Right forelimb (tissue), 1 donor: ENCODE measurements at regions not wholly inside any gene's neighbourhood (a gene's known extent, or its start where the extent isn't known, plus 50 kb on each side); places are given as distances from the start of the nearest gene placed in this dataset.
"Not testable (repeated sequence)": the region's sequence is repeated elsewhere in the genome, so short reads cannot be mapped to it uniquely, and the experiment has no call there.

Experiments used
- DNase-seq: peaks from one replicate; pipeline ENCODE4 v3.0.0-alpha.2; 2018

GRCh38 chr1:229862017-229862774 lies 204.8 kb upstream of the GALNT2 start:
- no peak for DNase-seq

- DNase-seq: no peak
These were observed 203.1 kb upstream of the GALNT2 start for GRCh38 chr1:229863651-229864545.

DNA sequence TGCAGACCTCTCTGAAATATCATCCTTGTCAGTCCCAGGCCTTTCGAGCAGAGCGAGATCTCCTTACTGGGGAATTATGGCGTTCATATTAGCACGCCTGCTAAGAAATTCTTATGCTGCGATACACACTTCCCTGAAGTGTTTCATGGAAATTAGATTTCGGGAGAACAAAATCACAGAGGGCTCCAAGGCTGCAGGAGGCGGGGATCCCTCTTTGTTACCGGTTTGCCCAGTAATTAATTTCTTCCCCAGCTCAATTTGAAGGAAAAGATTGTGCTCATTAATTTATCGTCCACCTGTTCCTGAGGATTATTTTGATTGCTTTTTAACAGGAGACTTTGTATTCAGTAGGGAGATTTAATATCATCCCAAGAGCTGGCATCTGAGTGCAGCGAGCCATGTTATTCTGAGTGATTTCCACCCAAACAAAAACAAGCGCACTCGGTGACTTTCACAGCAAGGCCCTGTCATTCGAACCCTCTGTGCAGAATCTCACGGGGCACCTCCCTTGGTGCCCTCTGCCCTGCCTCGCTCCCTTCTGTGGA lies 202.3 kb upstream of the GALNT2 start:
- DNase-seq: no peak

GRCh38 chr1:229865321-229865720 lies 201.7 kb upstream of the GALNT2 start:
- not testable (repeated sequence) for DNase-seq

GRCh38 chr1:229867726-229868125 lies 199.3 kb upstream of the GALNT2 start:
- DNase-seq: no peak

DNA sequence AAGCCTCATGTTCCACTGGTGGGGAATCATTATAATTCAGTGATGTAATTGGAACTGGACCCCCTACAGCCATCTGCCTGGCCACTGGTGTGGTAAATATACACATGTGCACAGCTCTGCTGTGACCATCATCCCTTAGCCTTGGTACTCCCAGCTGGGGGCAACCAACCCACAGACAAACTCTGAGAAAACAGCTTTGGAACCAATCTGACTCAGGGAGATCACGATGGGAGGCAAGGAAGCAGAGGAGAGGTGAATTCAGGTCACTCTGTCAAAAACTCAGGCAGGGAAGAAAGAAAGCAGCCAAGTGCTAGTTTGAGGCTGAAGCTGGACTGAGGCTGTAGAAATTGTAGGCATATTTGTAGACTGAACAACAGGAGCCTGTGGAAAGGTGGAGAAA lies 197.8 kb upstream of the GALNT2 start:
- DNase-seq: no peak

DNA sequence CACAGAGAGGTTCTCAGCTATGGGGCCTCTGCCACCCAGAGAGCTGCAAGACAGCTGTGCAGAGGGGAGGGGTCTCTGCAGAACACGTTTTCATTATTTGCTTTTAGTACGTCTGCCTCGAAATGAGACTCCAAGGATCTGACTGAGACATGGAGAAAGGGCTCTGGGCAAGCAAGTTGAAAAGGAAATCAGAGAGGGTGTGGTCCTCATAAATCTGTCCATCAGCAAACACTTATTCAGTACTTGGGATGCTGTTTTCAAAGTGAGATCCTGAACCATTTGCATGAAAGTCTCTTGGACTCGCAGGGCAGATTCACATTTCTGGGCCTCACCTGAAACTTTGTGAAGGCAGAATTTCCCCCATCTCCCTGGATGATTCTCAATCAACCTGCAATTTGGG lies 197.4 kb upstream of the GALNT2 start:
- no peak for DNase-seq

DNA sequence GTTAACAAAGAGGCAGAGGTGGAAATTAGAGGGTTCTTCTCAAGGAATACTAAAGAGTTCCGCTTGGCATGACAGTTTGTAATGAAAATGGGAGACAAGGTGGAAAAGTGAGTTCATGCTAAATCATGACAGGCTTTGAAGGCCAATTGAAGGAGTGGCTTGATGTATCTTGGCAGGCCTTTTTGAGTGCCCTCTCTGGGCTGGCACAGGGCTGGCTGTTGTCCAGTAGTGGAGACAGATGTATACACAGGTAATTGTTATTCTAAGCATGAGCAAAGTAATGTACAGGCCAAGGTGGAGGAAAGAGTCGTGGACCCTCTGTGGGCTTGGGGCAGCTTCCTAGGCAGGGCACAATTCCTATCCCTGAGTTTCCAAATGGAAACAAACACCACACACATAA lies 196.7 kb upstream of the GALNT2 start:
- no peak for DNase-seq

DNA sequence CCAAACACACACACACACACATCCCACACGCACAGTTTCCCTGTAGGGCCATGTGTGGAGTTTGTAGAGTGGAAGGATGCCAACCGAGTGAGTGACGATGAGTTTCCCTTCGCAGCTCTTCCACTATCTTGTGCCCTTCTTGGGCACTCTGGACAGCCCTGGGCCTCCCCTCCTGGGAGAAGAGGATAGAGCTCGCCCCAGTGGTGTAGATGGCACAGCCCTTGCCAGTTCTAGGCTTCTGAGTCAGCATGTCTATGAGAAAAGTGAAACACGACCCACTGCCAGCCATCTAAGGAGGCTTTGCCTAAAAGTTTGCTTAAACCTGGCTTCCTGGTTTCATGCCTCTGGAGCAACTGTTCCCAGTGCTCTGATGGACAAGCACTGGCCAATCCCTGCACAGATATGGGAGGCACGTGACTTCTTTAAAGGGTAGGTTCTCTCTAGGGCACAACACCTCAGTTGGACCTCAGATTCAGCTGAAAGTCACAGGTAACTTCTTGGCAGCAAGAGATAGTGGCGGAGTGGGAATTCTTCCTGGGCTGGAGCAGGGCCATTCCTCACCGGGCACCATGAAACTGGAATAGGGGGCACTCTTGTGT lies 195.9 kb upstream of the GALNT2 start:
- DNase-seq: no peak

- no peak for DNase-seq
These were observed 192.9 kb upstream of the GALNT2 start for GRCh38 chr1:229874136-229874535.

DNA sequence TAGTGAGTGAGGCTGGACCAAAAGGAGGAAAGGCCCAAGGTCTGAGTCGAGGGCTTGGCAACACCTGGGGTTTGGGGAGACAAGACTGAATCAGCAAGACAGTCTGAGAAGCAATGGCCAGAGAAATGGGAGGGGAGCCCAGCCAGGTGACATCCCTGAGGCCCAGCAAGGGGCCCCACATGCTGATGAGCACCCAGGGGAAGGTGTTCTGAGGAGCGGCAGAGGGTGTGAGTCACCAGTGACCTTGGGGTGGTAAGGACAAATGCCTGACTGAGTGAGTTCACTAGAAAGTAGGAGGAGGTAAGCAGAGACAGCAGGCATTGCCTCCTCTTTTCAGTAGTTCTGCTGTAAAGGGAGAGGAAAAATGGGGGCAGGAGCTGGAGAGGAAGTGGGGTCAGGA lies 192.4 kb upstream of the GALNT2 start:
- DNase-seq: no peak

GRCh38 chr1:229875086-229875485 lies 192.0 kb upstream of the GALNT2 start:
- no peak for DNase-seq

- DNase-seq: no peak
These were observed 187.3 kb upstream of the GALNT2 start for GRCh38 chr1:229879746-229880145.

DNA sequence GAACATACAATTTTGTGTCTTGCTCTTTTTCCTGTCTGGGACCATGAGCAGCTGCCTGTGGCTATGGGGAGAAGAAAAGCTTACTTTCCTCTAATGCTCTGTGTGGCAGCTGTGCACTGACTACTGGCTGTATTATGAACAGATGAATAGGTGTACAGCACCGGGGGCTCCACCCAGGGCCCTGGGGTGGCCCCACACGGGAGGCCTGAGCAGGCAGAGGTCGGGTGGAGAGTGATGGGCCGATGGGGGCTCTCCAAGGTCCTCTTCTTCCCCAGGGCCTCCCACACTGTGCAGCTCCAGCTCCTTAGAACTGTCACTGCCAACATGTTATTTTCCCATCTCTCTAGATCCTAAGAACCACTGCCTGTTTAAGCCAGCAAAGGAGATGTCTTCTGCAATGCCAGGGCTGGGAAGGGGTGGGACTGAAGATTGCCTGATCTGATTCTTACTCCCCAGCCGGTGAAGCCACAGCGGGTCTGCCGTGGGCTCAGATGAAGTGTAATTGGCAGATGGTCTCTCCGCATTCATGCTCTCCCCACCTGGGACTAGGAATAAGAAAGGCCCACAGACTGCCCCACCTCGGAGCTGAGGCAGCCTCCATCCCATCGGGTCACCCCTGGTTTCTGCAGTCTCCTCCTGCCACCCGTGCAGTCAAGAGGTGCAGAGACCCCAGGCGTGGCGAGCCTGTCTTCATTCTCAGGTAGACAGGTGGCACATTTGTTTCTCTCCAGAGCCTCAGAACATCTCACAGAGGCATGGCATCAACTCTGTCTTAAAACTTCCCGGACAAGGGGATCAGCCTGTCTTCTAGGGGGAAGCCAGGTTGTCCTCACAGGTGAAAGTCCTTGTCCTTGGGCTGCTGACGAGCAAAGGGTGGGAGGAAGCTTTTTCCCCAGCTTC lies 186.5 kb upstream of the GALNT2 start:
- DNase-seq: no peak

DNA sequence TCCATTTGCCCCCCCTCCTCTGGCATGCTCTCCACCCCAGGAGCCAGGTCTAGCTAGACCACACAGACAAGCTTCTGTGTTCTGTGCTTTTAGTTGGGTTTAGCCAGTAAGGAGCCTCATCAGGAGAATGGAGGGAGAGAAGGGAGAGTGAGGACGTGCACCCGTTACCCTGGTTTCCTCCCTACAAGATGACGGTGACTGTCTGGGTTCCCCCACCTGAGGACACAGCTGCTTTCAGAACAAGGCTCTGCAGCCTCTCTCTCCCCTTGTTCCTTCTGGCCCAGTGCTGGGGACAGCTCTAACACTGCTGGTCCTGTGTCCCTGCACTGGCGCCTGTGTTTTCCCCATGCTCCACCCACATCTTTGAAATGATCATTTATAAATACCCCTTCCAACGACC lies 184.4 kb upstream of the GALNT2 start:
- no peak for DNase-seq

- no peak for DNase-seq
These were observed 183.4 kb upstream of the GALNT2 start for GRCh38 chr1:229883504-229884200.

- DNase-seq: no peak
These were observed 182.3 kb upstream of the GALNT2 start for GRCh38 chr1:229884765-229885164.

DNA sequence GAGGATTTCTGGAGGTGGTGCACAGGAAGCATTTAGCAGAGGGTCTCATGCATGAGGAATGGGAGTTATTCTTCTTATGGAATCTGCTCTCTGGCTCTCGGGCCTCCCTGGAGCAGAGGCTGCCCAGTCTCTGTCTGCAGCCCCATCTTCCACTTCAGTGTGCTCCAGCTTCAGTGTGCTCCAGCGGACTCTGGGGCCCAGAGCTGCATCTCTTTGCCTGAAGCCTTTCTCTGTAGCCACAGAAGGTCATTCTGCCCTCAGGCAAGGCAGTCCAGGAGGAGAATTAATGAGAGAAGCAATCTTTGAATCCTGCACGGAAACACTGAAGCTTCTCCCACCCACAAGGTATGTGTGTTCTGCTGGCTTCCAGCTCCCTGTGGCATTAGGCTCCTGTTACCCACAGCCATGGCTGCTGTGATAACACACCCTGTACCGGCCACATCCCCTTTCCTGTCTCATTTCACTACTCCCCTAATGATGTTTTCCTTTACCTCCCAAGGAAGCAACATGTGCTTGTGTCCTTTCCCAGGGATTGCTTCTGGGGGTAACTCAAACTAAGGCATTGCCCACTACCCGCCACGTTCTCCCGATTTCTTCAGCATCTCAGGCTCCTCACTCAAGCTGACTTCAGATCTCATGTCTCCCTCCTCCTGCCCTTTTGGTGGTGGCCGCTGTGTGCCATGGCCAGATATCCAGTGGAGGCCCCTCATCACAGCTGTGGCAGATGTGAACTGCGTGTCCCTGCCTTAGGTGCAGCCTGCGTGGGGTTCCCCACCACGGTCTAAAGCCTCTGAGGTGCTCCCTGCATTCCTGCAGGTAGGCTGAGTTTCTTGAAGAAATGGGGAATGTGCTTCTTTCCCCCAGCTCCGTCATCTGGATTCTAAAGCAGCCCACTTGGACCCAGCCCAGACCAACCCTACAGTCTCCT lies 181.2 kb upstream of the GALNT2 start:
- DNase-seq: no peak

GRCh38 chr1:229886636-229887035 lies 180.4 kb upstream of the GALNT2 start:
- DNase-seq: no peak

DNA sequence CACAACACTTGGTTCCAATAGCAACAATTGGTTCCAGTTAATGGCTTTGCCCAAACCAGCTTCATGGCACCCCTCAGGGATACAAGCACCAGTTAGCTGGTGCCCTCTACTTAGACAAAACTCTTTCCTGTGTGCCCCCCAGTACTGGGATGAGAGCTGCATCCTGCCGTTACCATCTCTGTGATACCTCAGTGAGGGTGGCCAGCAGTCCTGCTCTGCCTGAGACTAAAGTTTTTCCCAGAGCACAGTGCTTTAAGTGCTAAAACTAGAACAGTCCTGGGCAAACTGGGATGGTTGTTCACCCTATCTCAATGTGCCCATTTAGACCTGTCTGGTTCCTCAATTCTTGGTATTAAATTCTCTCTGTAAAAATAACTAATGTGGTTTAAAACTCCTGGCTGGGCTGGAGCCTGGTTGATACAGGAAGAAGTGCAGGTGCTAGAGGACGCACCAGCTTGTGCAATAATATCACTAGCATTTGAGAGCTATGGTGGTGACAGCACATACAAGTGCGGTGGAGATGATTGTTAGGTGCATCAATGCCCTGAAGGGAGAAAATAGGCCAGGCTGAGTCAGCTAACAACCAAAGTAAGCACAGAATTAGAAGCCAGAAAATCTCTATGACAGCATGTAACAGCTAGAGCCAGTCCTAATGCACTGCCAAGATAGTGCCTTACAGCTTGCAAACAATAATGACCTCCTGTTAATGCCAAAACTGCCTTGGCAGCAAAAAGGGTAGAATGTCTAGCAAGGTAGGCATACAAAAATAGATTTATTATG lies 179.8 kb upstream of the GALNT2 start:
- DNase-seq: no peak
